ENCODE measurements at regions not wholly inside any gene's neighbourhood (a gene's known extent, or its start where the extent isn't known, plus 50 kb on each side); places are given as distances from the start of the nearest gene placed in this dataset.

DNA sequence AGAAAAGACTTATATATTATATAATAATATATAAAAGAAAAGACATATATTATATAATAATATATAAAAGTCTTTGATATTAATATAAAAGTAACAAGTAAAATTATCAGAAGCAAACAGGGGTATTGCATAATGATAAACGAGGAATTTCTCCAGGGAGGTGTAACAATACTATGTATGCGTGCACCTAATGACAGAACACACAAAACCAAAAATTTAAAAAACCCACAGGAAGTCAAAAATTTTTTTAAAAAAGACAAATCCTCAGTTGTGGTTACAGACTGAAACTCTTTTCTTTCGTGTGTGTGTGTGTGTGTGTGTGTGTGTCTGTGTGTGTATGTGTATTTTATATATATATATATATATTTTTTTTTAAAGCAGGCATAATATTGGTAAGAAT, 279.2 kb upstream of the DPP6 start:
- TF ChIP-seq POLR2A (IDR thresholded peaks at IDR 0.05; ENCODE audit: low read depth, low read length) (no peak), POLR2AphosphoS5 (IDR thresholded peaks at IDR 0.05; ENCODE audit: low read depth, low read length) (no peak), TAF1 (IDR thresholded peaks at IDR 0.05; ENCODE audit: borderline replicate concordance, low read depth, low read length) (no peak)
